Colonic mucosa (tissue), 4 donors: ENCODE measurements at regions not wholly inside any gene's neighbourhood (a gene's known extent, or its start where the extent isn't known, plus 50 kb on each side); places are given as distances from the start of the nearest gene placed in this dataset.

Experiments
- DNase-seq: peaks from one replicate; pipeline ENCODE4 v3.0.0-alpha.2; 2020
- H3K27ac ChIP-seq: fragments of 200-600 bp; one replicate; pipeline ENCODE4 v1.8.0; 2021
- H3K27me3 ChIP-seq: fragments of 200-600 bp; one replicate; pipeline ENCODE4 v1.8.0; 2021
- H3K36me3 ChIP-seq: fragments of 200-600 bp; one replicate; pipeline ENCODE4 v1.8.0; 2021
- H3K4me1 ChIP-seq: fragments of 200-600 bp; one replicate; pipeline ENCODE4 v1.8.0; 2021; ENCODE audit warnings: mild to moderate bottlenecking
- H3K4me3 ChIP-seq: fragments of 200-600 bp; one replicate; pipeline ENCODE4 v1.8.0; 2021
- H3K9ac ChIP-seq, 2 donors: one replicate each; pipeline ENCODE4 v1.7.0; 2013; ENCODE audit warnings: control low read depth in 2 of 2, low read depth in 2 of 2, low read length in 2 of 2
- H3K9me3 ChIP-seq: fragments of 200-600 bp; one replicate; pipeline ENCODE4 v1.8.0; 2021
- CTCF ChIP-seq: fragments of 200-600 bp; IDR thresholded peaks from one replicate; pipeline ENCODE4 v1.8.0; 2022; ENCODE audit warnings: antibody characterized with exemption, mild to moderate bottlenecking
- intact Hi-C: fragments of 100-400 bp; cut with DNase I; formaldehyde crosslinking; loops from one replicate; pipeline ENCODE4 v1.14.1; 2022
- donor health status: healthy.
- donor health status: DM: no; HTN: no; CAD: no.
- donor health status: DM: no; HTN: no; CAD: no.

- Histone ChIP-seq H3K27me3 (no peaks in the 10 kb centered on the region), H3K9me3 (no peaks in the 10 kb centered on the region), H3K4me1 (no peaks in the 10 kb centered on the region), H3K36me3 (no peaks in the 10 kb centered on the region), H3K9ac (no peak overlapping the region), H3K27ac (no peak overlapping the region), H3K4me3 (no peak overlapping the region)
- intact Hi-C loops: no loop called here
- no peak for TF ChIP-seq CTCF
- DNase-seq: no peak
These were observed 503.6 kb upstream of the LRRN3 start for GRCh38 chr7:110587294-110587693.

- intact Hi-C loops: no loop called here
- DNase-seq: no peak
- TF ChIP-seq CTCF: no peak
These were observed 500.5 kb upstream of the LRRN3 start for GRCh38 chr7:110590415-110590814.

GRCh38 chr7:110591341-110591740, 499.6 kb upstream of the LRRN3 start:
- no peaks in the 10 kb centered on the region for H3K27me3 ChIP-seq
- DNase-seq: no peak
- no peak overlapping the region for H3K4me3 ChIP-seq
- H3K9ac ChIP-seq: no peak overlapping the region
- H3K36me3 ChIP-seq: no peaks in the 10 kb centered on the region
- no peak for TF ChIP-seq CTCF
- H3K9me3 ChIP-seq: no peaks in the 10 kb centered on the region
- no peaks in the 10 kb centered on the region for H3K4me1 ChIP-seq
- intact Hi-C loops: no loop called here
- H3K27ac ChIP-seq: no peak overlapping the region

More at GRCh38 chr7:110590415-110590814, 500.5 kb upstream of the LRRN3 start:
- no peaks in the 10 kb centered on the region for H3K9me3 ChIP-seq
- no peak overlapping the region for H3K9ac ChIP-seq
- no peaks in the 10 kb centered on the region for H3K36me3 ChIP-seq
- H3K4me3 ChIP-seq: no peak overlapping the region
- no peaks in the 10 kb centered on the region for H3K27me3 ChIP-seq
- no peaks in the 10 kb centered on the region for H3K4me1 ChIP-seq
- H3K27ac ChIP-seq: no peak overlapping the region

- intact Hi-C loops: no loop called here
- no peak for DNase-seq
- H3K4me1 ChIP-seq: no peaks in the 10 kb centered on the region
- no peaks in the 10 kb centered on the region for H3K9me3 ChIP-seq
- H3K4me3 ChIP-seq: no peak overlapping the region
- H3K27me3 ChIP-seq: no peaks in the 10 kb centered on the region
- H3K36me3 ChIP-seq: no peaks in the 10 kb centered on the region
- H3K27ac ChIP-seq: no peak overlapping the region
- H3K9ac ChIP-seq: no peak overlapping the region
- TF ChIP-seq CTCF: no peak
These were observed 498.4 kb upstream of the LRRN3 start for GRCh38 chr7:110592557-110592956.

- no peaks in the 10 kb centered on the region for H3K4me1 ChIP-seq
- no peak for DNase-seq
- H3K27ac ChIP-seq: no peak overlapping the region
- no peaks in the 10 kb centered on the region for H3K9me3 ChIP-seq
- H3K36me3 ChIP-seq: no peaks in the 10 kb centered on the region
- H3K9ac ChIP-seq: no peak overlapping the region
- intact Hi-C loops: no loop called here
- no peaks in the 10 kb centered on the region for H3K27me3 ChIP-seq
- no peak overlapping the region for H3K4me3 ChIP-seq
- TF ChIP-seq CTCF: no peak
These were observed 497.6 kb upstream of the LRRN3 start for GRCh38 chr7:110593355-110593754.

GRCh38 chr7:110595694-110596093, 495.2 kb upstream of the LRRN3 start:
- DNase-seq: no peak
- Histone ChIP-seq H3K36me3 (no peaks in the 10 kb centered on the region), H3K4me1 (no peaks in the 10 kb centered on the region), H3K27me3 (no peaks in the 10 kb centered on the region), H3K4me3 (no peak overlapping the region), H3K27ac (no peak overlapping the region), H3K9ac (no peak overlapping the region), H3K9me3 (no peaks in the 10 kb centered on the region)
- TF ChIP-seq CTCF: no peak
- intact Hi-C loops: no loop called here
